CD4-positive, alpha-beta memory T cell (primary cell): ENCODE measurements at regions not wholly inside any gene's neighbourhood (a gene's known extent, or its start where the extent isn't known, plus 50 kb on each side); places are given as distances from the start of the nearest gene placed in this dataset.
"Not testable (repeated sequence)": the region's sequence is repeated elsewhere in the genome, so short reads cannot be mapped to it uniquely, and the experiment has no call there.

ENCODE experiments used
- CTCF ChIA-PET: fragments of 350-600 bp; sonication (Branson Sonifier 250); formaldehyde crosslinking; loops from one replicate; lab custom pipeline; 2021; ENCODE audit warnings: inconsistent platforms; ENCODE audit not compliant: partially characterized antibody; lab: Charles Lee
- POLR2A ChIA-PET: fragments of 350-600 bp; sonication (Branson Sonifier 250); formaldehyde crosslinking; loops from one replicate; lab custom pipeline; 2021; ENCODE audit not compliant: partially characterized antibody; lab: Charles Lee
- DNase-seq, 5 donors: peaks; one replicate each; pipeline versions ENCODE4 v3.0.0 to v3.0.0-alpha.2; 2020 to 2022; ENCODE audit warnings: mixed read lengths in 1 of 5
- H3K27ac ChIP-seq: one replicate; pipeline ENCODE4 v1.7.0; 2013; ENCODE audit warnings: low read depth, low read length
- H3K27me3 ChIP-seq: 2 replicates; pipeline ENCODE4 v1.7.0; 2013; ENCODE audit warnings: mild to moderate bottlenecking, low read length, moderate library complexity; ENCODE audit not compliant: insufficient read depth
- H3K36me3 ChIP-seq: 2 replicates; pipeline ENCODE4 v1.7.0; 2013; ENCODE audit warnings: mild to moderate bottlenecking, low read length, moderate library complexity; ENCODE audit not compliant: insufficient read depth
- H3K4me1 ChIP-seq: 2 replicates; pipeline ENCODE4 v1.7.0; 2013; ENCODE audit warnings: mild to moderate bottlenecking, low read length, moderate library complexity; ENCODE audit not compliant: insufficient read depth
- H3K4me3 ChIP-seq, 2 donors: one replicate each; pipeline ENCODE4 v1.7.0; 2013; ENCODE audit warnings: low read length in 2 of 2, mild to moderate bottlenecking in 1 of 2
- H3K9me3 ChIP-seq, 2 donors: one replicate each; pipeline ENCODE4 v1.7.0; 2013; ENCODE audit warnings: low read length in 2 of 2, control low read depth in 1 of 2; ENCODE audit not compliant: control insufficient read depth in 1 of 2
- H3K27ac Mint-ChIP-seq, 7 donors: one replicate each; pipeline ENCODE4 v1.8.0; 2020 to 2021; ENCODE audit warnings: mixed read lengths in 7 of 7, mild to moderate bottlenecking in 6 of 7, inconsistent platforms in 3 of 7, moderate library complexity in 3 of 7
- H3K27me3 Mint-ChIP-seq, 2 donors: one replicate each; pipeline ENCODE4 v1.8.0; 2020 to 2021; ENCODE audit warnings: mixed read lengths in 2 of 2
- H3K36me3 Mint-ChIP-seq, 2 donors: one replicate each; pipeline ENCODE4 v1.8.0; 2020 to 2021; ENCODE audit warnings: mixed read lengths in 2 of 2, inconsistent platforms in 1 of 2, mild to moderate bottlenecking in 1 of 2
- H3K4me1 Mint-ChIP-seq, 4 donors: one replicate each; pipeline ENCODE4 v1.8.0; 2020 to 2021; ENCODE audit warnings: mixed read lengths in 4 of 4, mild to moderate bottlenecking in 1 of 4
- H3K4me3 Mint-ChIP-seq, 8 donors: one replicate each; pipeline ENCODE4 v1.8.0; 2020 to 2021; ENCODE audit warnings: mixed read lengths in 8 of 8, mild to moderate bottlenecking in 7 of 8, moderate library complexity in 6 of 8, inconsistent platforms in 3 of 8
- H3K9me3 Mint-ChIP-seq, 8 donors: one replicate each; pipeline ENCODE4 v1.8.0; 2020 to 2021; ENCODE audit warnings: mixed read lengths in 8 of 8, mild to moderate bottlenecking in 5 of 8, inconsistent platforms in 3 of 8, moderate library complexity in 1 of 8
- intact Hi-C: fragments of 100-400 bp; cut with micrococcal nuclease; formaldehyde crosslinking; loops from one replicate; pipeline ENCODE4 v1.15.1; 2023

DNA sequence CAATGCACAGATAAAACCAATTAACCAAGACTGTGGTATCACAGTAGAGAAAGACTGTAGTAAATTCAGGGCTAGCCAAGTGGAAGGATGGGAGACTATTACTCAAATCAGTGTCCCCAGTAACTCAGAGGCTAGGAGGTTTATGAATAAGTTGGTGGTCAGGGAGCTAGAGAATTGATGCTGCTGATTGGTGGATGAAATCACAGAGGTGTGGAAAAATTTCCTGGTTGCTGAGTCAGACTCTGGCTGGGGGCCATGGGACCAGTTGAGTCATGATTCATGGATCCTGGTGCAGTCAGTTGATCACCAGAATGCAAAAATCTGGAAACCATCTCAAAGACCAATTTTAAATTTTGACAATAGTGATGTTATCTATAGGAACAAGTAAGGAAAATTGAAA is 555.9 kb downstream of the C6orf118 start:
- ChIA-PET CTCF (no interaction called here), POLR2A (no interaction called here)
- Histone ChIP-seq H3K4me1 (no peaks in the 10 kb centered on the region), H3K27ac (no peak overlapping the region), H3K36me3 (no peaks in the 10 kb centered on the region), H3K9me3 (no peaks in the 10 kb centered on the region), H3K4me3 (no peak overlapping the region), H3K27me3 (no peaks in the 10 kb centered on the region)
- no peak overlapping the region for H3K27ac Mint-ChIP-seq
- intact Hi-C loops = no loop called here
- peaks cover 0 to 5% (median 2%) of the 10 kb centered on the region in 8 donors for H3K9me3 Mint-ChIP-seq
- DNase-seq = no peak
- peaks cover 0 to 3% (median 0%) of the 10 kb centered on the region in 4 donors for H3K4me1 Mint-ChIP-seq
- H3K27me3 Mint-ChIP-seq = no peaks in the 10 kb centered on the region
- H3K4me3 Mint-ChIP-seq = no peak overlapping the region
- no peaks in the 10 kb centered on the region for H3K36me3 Mint-ChIP-seq

DNA sequence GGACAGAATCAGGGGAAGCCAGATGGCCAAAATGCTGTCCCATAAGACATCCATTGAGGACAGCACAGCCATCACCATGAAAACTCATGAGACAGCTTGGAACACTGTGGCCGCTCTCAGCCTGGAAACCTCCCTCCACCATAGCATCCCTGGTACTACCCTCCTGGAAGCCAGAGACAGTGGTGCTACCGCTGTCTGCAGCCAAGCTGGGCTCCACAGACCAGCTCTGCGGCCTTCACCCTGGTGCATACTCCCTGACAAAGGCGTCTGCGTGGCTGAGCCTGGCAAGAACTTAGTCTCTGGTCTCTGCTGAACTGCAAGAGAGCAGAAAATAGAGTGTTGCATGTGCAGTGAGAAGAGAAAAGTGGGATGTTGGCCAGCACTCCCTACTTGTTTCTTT is 558.0 kb downstream of the C6orf118 start:
- Mint-ChIP-seq H3K9me3 (peaks cover 0 to 9% (median 1%) of the 10 kb centered on the region in 8 donors), H3K27ac (no peak overlapping the region), H3K27me3 (no peaks in the 10 kb centered on the region), H3K36me3 (no peaks in the 10 kb centered on the region), H3K4me3 (no peak overlapping the region), H3K4me1 (peaks cover 0 to 3% (median 0%) of the 10 kb centered on the region in 4 donors)
- Histone ChIP-seq H3K27me3 (no peaks in the 10 kb centered on the region), H3K4me1 (no peaks in the 10 kb centered on the region), H3K36me3 (no peaks in the 10 kb centered on the region), H3K4me3 (no peak overlapping the region), H3K27ac (no peak overlapping the region), H3K9me3 (no peaks in the 10 kb centered on the region)
- no peak for DNase-seq
- intact Hi-C loops = no loop called here
- ChIA-PET POLR2A (no interaction called here), CTCF (no interaction called here)

DNA sequence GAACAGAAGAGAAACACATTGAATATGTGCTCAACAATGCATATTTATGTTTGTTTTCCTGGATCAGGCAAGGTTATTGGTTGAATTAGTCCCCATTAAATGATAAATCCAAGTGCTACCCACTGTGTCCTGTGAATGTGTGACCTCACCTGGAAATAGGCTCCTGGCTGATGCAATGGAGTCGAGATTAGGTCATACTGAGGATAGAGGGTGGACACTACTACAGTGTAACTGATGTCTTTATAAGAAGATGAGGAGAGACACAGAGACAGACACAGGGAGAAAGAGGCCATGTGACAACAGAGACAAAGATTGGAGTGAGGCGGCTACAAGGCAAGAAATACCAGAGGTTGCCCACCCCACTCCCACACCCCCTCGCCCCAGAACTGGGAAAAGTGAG is 559.3 kb downstream of the C6orf118 start:
- Mint-ChIP-seq H3K4me3 (no peak overlapping the region), H3K36me3 (no peaks in the 10 kb centered on the region), H3K27ac (no peak overlapping the region), H3K27me3 (no peaks in the 10 kb centered on the region), H3K9me3 (peaks cover 0 to 13% (median under 1%) of the 10 kb centered on the region in 8 donors), H3K4me1 (peaks cover 0 to 3% (median 0%) of the 10 kb centered on the region in 4 donors)
- H3K4me1 ChIP-seq = no peaks in the 10 kb centered on the region
- H3K27ac ChIP-seq = no peak overlapping the region
- POLR2A ChIA-PET = no interaction called here
- CTCF ChIA-PET = no interaction called here
- no peak overlapping the region for H3K4me3 ChIP-seq
- no peaks in the 10 kb centered on the region for H3K9me3 ChIP-seq
- intact Hi-C loops = no loop called here
- no peaks in the 10 kb centered on the region for H3K27me3 ChIP-seq
- H3K36me3 ChIP-seq = no peaks in the 10 kb centered on the region
- no peak for DNase-seq

DNA sequence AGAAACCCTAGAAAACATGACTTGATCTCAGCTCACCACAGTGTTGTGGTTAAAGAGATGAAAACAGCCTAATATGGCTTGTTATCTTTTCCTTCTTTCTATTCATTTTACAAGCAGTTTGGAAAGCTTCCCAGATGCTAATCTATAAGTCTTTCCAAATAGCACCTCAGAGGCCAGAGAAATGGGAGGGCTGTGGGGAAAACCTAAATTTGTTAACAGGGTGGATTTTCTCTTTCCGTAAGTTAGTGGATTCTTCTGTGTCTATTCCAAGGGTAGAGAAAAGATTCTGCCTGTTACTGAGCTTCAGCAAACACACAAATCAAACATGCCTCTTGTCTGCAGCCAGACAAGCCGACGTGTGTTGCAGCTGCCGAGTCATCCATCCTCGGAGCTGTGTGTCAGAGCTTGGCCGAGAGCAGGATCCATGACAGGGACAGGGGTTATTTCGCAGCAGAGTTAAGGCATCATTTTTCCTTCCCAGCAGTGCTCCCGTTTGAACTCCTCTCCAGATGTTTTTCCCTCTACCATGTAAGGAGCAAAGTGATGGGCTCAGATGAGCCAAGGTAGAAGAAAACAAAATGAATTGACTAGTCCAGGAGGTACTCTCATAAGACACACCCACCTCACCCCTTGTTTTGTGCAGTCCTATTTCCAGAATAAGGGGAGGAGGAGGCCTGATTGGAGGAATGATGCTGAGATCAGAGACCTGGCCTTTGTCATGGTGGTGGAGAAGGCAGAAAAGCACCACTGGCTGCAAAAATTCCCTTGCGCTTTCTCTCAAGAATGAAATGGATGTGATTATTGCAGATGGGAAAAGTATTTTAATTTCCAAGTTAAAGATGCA is 560.0 kb downstream of the C6orf118 start:
- no peak overlapping the region for H3K27ac Mint-ChIP-seq
- H3K27me3 Mint-ChIP-seq = no peaks in the 10 kb centered on the region
- DNase-seq = no peak
- no peaks in the 10 kb centered on the region for H3K9me3 ChIP-seq
- no peaks in the 10 kb centered on the region for H3K36me3 ChIP-seq
- POLR2A ChIA-PET = no interaction called here
- H3K4me3 Mint-ChIP-seq = no peak overlapping the region
- peaks cover 0 to 13% (median under 1%) of the 10 kb centered on the region in 8 donors for H3K9me3 Mint-ChIP-seq
- peaks cover 0 to 3% (median 0%) of the 10 kb centered on the region in 4 donors for H3K4me1 Mint-ChIP-seq
- H3K36me3 Mint-ChIP-seq = no peaks in the 10 kb centered on the region
- no peak overlapping the region for H3K4me3 ChIP-seq
- intact Hi-C loops = no loop called here
- H3K4me1 ChIP-seq = no peaks in the 10 kb centered on the region
- H3K27me3 ChIP-seq = no peaks in the 10 kb centered on the region
- H3K27ac ChIP-seq = no peak overlapping the region
- CTCF ChIA-PET = no interaction called here

DNA sequence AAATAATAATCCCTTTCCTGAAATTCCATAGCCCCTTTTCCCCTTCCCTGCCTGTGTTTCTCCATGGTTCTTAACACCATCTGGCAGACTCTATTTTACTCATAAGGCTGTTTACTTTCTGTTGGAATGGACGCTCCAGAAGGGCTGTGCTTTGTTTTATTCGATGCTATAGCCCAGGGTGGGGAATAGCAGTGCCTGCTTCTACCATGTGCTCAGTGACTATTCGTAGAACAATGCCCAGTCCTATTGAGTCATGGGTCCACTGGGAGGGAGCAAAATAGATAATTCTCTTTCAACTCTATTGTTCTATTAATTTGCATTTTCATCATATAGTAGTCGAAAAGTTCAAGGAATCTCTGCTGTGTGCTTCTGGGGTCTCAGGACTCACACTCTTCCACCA is 565.1 kb downstream of the C6orf118 start:
- Mint-ChIP-seq H3K36me3 (no peaks in the 10 kb centered on the region), H3K9me3 (peaks cover 0 to 25% (median 8%) of the 10 kb centered on the region in 8 donors), H3K4me1 (no peaks in the 10 kb centered on the region), H3K4me3 (no peak overlapping the region), H3K27me3 (no peaks in the 10 kb centered on the region), H3K27ac (no peak overlapping the region)
- ChIA-PET POLR2A (no interaction called here), CTCF (no interaction called here)
- H3K36me3 ChIP-seq = no peaks in the 10 kb centered on the region
- H3K4me3 ChIP-seq = no peak overlapping the region
- no peak for DNase-seq
- H3K27me3 ChIP-seq = no peaks in the 10 kb centered on the region
- H3K4me1 ChIP-seq = no peaks in the 10 kb centered on the region
- H3K9me3 ChIP-seq = no peaks in the 10 kb centered on the region
- intact Hi-C loops = no loop called here
- H3K27ac ChIP-seq = no peak overlapping the region

DNA sequence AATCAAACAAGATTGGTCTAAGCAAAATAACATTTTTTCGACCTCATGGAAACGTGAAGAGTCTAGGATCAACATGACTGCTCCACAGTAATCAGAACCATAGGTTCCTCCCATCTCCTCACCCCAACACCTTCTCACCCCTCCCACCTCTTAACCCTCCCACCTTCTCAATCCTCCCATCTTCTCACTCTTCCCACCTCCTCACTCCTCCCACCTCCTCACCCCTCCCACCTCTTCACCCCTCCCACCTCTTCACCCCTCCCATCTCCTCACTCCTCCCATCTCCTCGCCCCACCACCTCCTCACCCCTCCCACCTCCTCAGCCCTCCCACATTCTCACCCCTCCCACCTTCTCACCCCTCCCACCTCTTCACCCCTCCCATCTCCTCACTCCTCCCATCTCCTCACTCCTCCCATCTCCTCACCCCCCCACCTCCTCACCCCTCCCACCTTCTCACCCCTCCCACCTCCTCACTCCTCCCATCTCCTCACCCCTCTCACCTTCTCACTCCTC is 567.4 kb downstream of the C6orf118 start:
- no peak for DNase-seq
- Histone ChIP-seq H3K4me1 (no peaks in the 10 kb centered on the region), H3K27me3 (no peaks in the 10 kb centered on the region), H3K4me3 (no peak overlapping the region), H3K36me3 (no peaks in the 10 kb centered on the region), H3K9me3 (no peaks in the 10 kb centered on the region), H3K27ac (no peak overlapping the region)
- CTCF ChIA-PET = no interaction called here
- peaks cover 0 to 29% (median 20%) of the 10 kb centered on the region in 8 donors for H3K9me3 Mint-ChIP-seq
- H3K4me3 Mint-ChIP-seq = no peak overlapping the region
- H3K27ac Mint-ChIP-seq = no peak overlapping the region
- POLR2A ChIA-PET = no interaction called here
- no peaks in the 10 kb centered on the region for H3K36me3 Mint-ChIP-seq
- intact Hi-C loops = no loop called here
- H3K4me1 Mint-ChIP-seq = no peaks in the 10 kb centered on the region
- H3K27me3 Mint-ChIP-seq = no peaks in the 10 kb centered on the region

DNA sequence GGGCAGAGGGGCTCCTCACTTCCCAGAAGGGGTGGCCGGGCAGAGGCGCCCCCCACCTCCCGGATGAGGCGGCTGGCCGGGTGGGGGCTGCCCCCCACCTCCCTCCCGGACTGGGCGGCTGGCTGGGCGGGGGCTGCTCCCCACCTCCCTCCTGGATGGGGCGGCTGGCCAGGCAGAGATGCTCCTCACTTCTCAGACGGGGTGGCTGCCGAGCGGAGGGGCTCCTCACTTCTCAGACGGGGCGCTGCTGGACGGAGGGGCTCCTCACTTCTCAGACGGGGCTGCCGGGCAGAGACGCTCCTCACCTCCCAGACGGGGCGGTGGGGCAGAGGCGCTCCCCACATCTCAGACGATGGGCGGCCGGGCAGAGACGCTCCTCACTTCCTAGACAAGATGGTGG is 573.3 kb downstream of the C6orf118 start:
- H3K27me3 ChIP-seq, H3K4me3 ChIP-seq, intact Hi-C loops, CTCF ChIA-PET, H3K36me3 Mint-ChIP-seq, H3K4me1 Mint-ChIP-seq, H3K4me1 ChIP-seq, H3K36me3 ChIP-seq, H3K4me3 Mint-ChIP-seq, POLR2A ChIA-PET, H3K27ac ChIP-seq, H3K9me3 ChIP-seq, H3K27me3 Mint-ChIP-seq: not testable (repeated sequence)
- H3K9me3 Mint-ChIP-seq = peaks cover 2 to 30% (median 16%) of the 10 kb centered on the region in 8 donors
- H3K27ac Mint-ChIP-seq = peak overlapping the region in 1 of 7 donors; percentile 47
- DNase-seq = peak in 1 of 5 donors; percentile 39
